SKM-1 treated with dmso at 0.1 percent for 144 hours (cell line): ENCODE measurements at regions not wholly inside any gene's neighbourhood (a gene's known extent, or its start where the extent isn't known, plus 50 kb on each side); places are given as distances from the start of the nearest gene placed in this dataset.
"Not testable (repeated sequence)": the region's sequence is repeated elsewhere in the genome, so short reads cannot be mapped to it uniquely, and the experiment has no call there.

Experiments used
- DNase-seq: peaks from one replicate; lab custom pipeline; 2025; ENCODE audit not compliant: unreplicated experiment; lab: John Stamatoyannopoulos, UW

DNA sequence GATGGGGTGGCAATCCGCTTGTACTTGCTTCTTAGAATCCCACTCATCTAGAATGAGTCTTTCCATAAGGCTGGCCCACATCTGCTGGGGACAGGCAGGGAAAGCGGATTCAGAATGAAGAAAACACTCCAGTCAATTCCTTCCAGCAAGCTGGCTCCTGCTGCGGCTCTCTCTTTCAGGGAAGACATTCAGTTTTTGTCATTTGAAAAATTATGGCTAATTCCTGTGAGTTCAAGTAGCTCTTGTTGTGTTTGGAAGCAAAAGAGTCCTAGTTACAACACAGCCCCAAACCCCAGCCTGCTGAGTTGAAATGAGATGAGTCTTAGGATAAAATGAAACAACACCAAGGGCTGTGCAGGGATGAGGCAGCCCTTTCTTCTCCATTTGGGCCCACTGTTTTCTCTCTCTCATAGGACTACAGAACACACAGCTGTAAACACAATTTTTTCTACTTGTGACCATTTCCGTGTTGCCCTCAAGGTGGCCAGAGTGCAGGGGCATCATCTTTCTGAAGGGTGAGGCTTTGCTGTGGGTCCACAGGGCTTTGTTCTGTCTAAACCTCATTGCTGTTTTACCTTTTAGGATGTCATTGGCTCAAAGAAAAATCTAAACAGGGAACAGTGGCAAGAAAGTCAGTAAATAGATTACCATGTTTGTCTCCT, 90.8 kb upstream of the EEPD1 start:
- DNase-seq = no peak

DNA sequence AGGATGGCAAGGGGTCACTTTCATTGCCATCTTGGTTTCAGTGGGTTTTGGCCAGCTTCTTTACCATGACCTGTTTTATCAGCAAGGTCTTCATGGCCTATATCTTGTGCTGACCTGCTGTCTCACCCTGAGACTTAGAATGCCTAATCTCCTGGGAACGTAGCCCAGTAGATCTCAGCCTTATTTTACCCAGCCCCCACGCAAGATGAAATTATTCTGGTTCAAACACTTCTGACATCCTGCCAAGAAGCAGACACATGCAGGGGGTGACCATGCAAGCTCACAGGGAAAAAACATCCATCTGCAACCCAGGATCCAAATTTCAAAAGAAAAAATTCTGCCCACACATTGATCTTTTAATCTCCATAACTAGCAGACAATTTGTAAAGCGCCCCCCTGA, 88.4 kb upstream of the EEPD1 start:
- DNase-seq = no peak

DNA sequence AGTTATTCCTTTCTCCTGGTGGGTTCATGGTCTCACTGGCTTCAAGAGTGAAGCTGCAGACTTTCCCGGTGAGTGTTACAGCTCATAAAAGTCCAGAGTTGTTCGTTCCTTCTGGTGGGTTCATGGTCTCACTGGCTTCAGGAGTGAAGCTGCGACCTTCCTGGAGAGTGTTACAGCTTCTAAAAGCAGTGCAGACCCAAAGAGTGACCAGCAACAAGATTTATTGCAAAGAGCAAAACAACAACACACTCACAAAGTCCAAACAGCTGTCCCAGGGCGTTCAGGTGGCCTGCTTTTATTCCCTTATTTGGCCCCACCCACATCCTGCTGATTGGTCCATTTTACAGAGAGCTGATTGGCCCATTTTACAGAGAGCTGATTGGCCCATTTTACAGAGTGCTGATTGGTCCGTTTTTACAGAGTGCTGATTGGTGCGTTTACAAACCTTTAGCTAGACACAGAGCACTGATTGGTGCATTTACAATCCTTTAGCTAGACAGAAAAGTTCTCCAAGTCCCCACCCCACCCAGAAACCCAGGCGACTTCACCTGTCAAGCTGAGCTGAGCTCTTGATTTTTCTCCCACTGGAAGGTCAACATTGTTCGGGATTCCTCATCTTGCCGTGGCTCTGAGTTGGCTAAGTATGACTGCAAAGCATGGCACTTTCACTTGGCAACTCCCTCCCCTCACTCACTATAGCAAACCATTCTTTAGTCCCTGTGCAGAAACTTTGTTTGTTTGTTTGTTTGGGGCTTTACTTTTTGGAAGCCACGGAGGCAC, 87.3 kb upstream of the EEPD1 start:
- not testable (repeated sequence) for DNase-seq

DNA sequence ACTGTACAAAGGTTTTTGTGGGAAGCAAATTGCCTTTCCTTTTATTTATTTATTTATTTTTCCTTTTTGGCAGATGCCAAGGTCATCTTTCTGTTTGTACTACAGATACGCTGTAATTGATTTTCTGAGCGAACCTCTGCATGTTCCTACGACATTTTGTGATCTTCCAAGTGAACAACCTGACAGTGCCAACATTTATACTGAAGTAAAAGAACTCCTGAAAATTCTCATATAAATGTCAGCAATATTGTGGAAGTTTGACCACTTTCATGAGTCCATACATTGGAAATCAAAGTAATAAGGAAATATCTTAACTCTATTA, 86.8 kb upstream of the EEPD1 start:
- no peak for DNase-seq

DNA sequence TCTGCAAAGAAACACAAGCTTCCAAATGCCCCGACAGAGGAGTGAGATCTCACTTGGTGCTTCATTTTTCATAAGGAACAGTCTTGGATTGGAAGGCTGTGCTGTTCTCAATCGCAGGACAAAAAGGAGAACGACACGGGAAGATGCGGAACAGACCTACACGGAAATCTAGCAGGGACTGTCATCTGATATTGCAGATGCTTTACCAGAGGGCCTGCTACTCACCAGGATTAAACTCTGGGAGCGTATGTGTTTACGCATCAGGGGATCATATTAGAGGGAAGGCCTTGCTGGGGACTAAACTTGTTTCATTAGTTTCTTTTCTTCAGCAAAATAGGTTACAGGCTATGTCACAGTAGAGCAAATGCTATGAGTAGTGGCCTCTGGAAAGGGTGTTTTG, 82.8 kb upstream of the EEPD1 start:
- no peak for DNase-seq

DNA sequence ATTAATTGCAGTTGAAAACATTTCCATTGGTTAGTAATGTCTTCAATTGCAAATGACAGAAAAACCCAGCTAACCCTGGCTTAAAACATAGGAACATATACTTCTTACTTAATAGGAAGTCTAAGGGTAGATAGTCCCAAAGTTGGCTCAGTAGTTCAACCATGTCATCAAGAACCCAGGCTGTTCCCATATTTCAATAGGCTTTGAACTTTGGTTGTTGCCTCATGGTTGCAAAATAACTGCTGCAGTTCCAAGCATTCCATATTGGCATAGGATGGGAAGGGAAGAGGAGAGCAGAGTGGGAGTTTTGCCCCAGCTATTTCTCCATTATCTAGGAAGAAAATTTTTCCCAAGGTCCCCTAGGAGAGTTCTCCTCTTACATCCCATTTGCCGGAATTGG, 81.4 kb upstream of the EEPD1 start:
- no peak for DNase-seq

DNA sequence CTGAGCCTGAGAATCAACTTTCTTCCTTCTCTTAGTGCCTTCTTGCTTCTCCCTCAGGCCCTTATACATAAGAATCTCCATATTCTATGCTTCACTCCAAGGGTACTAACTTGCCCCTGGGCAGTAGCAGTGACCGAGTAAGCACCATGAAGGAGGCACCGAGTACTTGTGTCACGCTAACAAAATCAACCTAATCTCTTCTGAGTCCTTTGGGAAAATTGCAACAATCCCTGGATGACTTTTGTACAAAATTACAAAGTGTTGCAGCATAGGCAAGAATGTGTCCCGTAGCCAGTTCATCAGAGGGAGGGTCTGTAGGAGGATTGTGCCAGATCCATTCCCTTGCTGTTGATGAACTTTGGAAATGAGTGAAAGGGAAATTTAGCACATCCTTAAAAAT, 80.4 kb upstream of the EEPD1 start:
- no peak for DNase-seq

DNA sequence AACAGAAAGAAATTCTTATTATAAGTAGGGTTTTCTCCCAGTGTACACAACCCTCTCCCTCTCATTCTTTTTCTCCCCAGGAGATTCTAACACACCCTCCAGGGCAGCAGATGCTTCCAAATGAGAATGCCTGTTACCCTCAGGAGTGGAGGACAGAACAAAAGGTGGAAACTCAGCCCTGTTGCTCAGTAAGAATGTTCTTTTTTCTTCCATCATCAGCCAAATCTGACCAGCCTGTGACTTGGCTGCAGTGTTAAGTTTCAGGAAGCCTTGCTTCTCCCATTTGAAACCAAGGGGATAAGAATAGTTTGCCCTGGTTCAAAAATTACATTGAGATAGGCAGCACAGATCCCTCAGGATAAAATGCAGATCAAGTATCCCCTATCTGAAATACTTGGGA, 77.5 kb upstream of the EEPD1 start:
- no peak for DNase-seq

DNA sequence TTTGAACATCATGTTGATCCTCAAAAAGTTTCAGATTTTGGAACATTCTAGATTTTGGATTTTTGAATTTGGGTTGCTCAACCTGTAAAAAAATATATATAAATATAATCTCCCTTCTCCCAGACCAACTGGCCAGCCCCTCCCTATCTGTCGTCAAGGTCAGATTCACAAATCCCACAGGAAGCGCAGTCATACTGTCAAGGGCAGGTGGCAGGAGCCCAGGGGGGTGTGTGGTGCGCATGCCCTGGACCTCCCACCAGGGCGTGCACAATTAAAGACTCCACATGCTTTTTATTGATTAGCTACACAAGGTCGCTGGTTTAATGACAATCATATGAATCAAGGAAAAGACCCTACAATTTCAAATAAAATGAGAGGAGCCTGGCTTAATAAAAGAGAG, 77.0 kb upstream of the EEPD1 start:
- DNase-seq = no peak

DNA sequence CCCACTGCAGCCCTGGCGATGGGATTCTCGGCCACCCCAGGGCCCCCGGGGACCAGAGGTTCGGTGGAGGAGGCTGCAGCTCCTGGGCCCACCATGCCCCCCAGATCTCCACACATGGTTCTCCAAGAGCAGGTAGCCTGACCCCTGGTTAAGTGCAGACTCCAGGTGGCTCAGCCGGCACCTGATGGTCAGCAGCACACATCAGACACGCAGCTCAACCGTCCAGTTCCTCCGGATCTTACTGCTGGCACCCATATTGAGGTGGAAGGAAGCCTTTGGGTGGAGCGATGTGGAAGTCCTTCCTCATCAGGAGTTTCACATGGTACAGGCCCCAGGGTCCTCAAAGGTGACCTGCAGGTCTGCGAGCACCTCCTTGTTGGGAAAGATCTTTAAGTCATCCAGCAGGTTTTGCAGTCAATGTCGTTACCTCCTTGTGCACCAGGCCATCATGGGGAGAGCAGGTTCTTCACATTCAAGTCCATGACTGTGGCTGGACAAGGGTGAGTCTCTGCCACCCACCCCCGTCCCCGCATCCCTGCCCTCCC, 74.2 kb upstream of the EEPD1 start:
- DNase-seq = no peak

DNA sequence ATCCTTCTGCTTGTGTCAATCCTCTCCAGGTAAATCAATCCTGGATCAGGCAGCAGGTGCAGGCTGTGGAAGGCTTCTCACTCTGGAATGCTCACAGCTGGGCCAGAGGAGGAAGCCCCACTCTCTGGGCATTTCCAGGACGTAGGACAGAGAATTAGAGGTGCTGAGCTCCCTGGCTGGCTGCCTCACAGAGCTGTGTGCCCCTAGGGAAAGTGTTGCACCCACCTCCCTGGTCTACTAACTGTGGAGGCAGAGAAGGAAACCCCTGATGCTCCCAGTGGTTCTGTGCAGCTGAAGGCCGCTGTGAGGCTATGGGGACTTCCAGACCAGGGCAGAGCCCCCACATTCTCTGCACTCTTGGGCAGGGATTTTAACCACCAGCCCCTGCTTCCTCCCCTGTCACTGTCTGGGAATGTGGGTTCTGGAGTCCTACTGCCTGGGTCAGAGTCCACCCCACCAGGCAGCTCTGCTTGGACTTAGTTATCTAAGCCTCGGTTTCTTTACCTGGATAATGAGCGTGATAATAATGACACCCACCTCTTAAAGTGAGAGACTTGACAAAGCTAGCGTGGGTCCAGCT, 73.5 kb upstream of the EEPD1 start:
- DNase-seq = no peak

DNA sequence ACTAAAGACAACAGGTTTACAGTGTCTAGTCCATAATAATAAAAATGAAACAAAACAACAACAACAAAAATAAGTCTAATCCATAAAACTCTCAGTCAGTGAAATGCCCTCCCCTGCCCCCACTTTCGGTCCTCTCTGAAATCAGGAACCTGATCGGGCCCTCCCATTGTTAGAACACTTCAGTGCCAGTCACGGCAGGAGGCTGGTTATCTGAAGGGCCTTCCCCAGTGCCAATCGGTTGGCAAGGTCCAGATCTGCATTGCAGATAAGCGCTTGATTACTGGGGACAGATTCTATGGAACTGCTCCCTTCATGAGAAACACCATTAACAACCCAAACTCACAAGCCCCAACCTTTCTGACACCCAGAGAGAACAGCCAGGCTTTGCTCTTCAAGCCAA, 72.2 kb upstream of the EEPD1 start:
- no peak for DNase-seq

DNA sequence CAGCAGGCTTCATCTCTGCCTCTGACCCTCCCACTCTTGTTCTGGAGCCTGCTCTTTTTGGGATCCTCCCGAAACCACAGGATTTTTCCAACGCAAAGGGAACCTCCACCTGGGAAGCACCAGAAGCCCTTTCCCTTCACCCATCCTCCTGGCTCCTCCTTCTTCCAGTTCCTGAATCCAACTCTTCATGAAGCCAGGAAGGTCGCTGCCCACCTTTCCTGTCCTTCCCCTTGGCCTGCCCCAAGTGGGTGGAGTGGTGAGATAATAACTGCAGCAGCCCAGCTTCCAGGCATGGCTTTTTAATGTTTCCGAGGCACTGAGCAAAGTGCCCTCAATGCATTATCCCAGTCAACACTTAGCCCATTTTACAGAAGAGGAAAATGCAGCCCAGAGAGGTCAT, 70.8 kb upstream of the EEPD1 start:
- DNase-seq = no peak

DNA sequence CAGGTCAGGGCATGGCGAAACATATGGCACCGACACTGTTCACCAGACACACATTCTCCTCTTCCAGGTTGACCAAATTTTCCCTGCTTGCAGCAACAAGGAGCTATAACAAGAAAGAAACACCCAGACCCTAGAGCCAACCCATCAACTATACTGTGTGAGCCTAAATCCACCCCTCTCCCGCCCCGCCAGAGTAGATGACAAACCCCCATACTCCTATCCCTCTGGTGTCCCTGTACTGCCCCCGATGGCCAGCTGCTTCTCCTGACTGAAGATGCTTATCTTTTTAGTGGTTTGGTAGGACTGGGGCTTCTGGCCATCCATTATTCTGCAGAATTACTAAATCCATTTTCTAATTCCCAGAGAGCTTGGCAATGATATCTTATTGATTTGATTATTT, 70.1 kb upstream of the EEPD1 start:
- no peak for DNase-seq

DNA sequence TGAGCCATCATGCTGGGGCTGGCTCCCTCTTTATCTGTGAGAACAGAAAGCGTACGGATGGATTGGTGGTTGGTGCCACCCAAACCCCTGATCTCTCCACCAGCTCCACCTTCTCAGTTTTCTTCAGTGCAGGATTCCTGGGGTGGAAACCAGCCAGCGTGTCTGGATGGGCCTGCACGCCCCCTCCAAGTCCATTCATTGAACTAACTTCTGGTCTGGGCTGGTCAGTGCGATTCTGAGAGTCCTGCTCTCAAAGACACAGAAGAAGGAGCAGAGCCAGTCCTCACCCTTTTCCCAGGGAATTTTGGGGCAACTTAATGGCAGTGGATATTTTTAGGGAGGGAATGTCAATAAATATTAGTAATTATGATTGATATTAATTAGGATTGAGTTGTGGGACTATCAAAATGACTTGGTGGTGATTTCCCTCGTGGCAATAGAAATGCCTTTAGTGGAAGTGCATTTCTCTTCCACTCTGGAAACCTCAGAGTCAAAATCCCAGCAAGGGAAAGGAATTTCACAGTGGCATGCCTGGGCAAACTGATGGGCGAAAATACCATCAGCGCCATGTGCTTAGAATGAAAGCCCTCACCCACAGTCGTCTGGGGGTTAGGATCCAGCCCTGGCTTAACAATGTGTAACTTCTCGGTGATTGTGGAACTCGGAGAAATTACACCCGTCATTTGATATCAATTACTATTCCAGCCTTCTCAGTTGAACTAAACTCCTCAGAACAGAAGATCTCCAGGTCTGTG, 69.3 kb upstream of the EEPD1 start:
- DNase-seq = no peak

DNA sequence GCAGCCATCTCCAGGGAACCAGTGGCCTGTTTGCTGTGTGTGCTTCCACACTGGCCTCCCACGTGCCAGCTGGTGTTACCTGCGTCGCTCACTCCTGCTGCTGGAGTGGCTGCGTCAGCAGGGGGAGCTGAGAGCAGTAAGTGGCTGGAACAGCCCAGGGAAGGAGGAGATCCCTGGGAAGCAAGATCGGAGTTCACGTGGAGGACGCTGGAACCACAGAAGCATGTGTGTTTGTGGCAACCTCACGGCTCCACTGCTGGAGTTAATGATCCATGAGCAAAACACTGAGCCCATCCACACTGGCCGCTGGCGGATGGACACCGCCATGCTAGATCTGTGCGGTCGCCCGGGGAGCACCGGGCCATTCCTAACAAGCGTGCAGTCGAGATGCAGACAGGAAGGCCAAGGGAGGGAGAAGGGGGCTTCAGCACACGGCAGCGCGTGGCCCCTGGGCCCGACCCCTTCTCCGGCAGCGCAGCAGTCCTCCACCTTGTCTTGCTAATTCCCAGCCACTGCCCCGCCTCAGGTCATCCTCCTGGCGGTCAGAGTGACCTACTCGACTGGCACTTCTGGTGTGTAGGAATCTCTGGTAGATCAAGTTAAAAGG, 68.5 kb upstream of the EEPD1 start:
- DNase-seq = no peak

DNA sequence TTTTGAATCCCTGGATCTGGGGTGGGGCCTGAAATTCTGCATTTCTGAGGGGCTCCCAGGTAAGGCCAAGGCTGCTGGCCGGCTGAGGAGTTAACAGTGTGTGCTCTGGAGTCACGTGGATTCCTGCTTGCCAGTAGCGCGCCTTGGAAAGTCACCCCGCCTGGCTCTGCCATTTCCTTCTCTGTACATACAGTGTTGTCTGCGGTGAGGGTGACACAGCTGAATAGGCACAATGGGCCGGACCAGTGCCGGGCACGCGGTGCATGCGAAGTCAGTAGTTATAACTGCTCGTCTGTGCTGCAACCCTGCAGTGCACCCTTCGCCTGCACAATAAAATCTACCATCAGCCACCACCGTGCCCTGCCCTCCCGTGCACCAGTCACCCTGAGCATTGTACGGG, 68.0 kb upstream of the EEPD1 start:
- DNase-seq = no peak

DNA sequence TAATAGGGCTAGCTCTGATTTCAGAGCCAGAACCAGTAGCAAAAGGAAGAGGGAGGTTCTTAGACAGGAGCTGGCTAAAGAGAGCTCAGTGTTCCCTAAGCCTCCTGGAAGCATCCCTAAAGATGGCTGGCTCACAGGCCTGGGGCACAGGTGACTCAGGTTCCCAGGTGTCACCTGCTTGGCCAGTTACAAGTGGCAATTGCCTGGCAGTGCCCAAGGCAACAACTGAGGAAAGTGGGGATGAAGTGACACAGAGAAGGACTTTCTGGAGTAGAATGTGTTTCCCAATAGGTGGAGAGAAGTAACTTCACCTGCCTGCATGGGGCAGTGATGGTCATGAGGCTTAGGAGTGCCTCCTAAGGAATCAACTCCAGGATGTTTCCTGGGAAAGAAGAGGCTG, 66.5 kb upstream of the EEPD1 start:
- DNase-seq = no peak

DNA sequence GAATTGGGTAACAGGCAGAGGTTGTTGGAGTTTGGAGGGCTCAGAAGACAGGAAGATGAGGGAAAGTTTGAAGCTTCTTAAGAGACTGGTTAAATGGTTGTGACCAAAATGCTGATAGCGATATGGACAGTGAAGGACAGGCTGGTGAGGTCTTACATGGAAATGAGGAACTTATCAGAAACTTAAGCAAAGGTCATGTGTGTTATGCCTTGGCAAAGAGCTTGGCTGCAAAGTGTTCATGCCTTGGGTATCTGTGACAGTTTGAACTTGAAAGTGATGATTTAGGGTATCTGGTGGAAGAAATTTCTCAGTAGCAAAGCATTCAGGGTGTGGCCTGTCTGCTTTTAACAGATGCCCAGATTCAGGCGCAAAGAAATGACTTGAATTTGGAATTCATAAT, 64.5 kb upstream of the EEPD1 start:
- DNase-seq = no peak

DNA sequence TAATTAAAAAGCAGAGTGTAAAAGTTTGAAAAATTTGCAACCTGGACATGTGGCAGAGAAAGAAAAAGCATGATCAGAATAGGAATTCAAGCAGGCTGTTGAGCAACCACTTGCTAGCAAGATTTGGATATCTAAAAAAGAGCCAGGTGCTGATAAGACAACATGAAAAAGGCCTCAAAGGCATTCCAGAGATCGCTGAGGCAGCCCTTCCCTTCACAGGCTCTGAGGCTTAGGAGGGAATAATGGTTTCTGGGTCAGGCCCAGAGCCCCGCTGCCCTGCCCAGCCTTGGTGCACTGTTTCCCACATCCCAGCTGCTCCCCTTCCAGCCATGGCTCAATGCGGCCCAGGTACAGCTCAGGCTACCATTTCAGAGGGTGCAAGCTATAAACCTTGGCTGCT, 64.1 kb upstream of the EEPD1 start:
- no peak for DNase-seq
